Fibroblast of skin of abdomen (primary cell): ENCODE measurements at regions not wholly inside any gene's neighbourhood (a gene's known extent, or its start where the extent isn't known, plus 50 kb on each side); places are given as distances from the start of the nearest gene placed in this dataset.

Source experiments
- DNase-seq: peaks from one replicate; pipeline ENCODE4 v3.0.0-alpha.2; 2013

GRCh38 chrX:140848800-140849199 lies 139.2 kb downstream of the LINC00632 start:
- DNase-seq, result no peak

- DNase-seq, result no peak
Measured at GRCh38 chrX:140860718-140861117, 141.7 kb upstream of the SPANXB1 start.

- no peak for DNase-seq
Measured at GRCh38 chrX:140866446-140866845, 135.9 kb upstream of the SPANXB1 start.

GRCh38 chrX:140912606-140913005 lies 89.8 kb upstream of the SPANXB1 start:
- no peak for DNase-seq

- no peak for DNase-seq
Measured at GRCh38 chrX:140913802-140914501, 88.4 kb upstream of the SPANXB1 start.

GRCh38 chrX:140916872-140917271 lies 85.5 kb upstream of the SPANXB1 start:
- DNase-seq, result no peak

- DNase-seq, result no peak
Measured at GRCh38 chrX:140917354-140918115, 84.9 kb upstream of the SPANXB1 start.

GRCh38 chrX:140918398-140919038 lies 83.9 kb upstream of the SPANXB1 start:
- DNase-seq, result peak; percentile 56

GRCh38 chrX:140920416-140920815 lies 82.0 kb upstream of the SPANXB1 start:
- DNase-seq, result no peak

GRCh38 chrX:140923118-140923517 lies 79.3 kb upstream of the SPANXB1 start:
- no peak for DNase-seq

- no peak for DNase-seq
Measured at GRCh38 chrX:140928739-140929138, 73.7 kb upstream of the SPANXB1 start.

- DNase-seq, result no peak
Measured at GRCh38 chrX:140933016-140933415, 69.4 kb upstream of the SPANXB1 start.

GRCh38 chrX:140933874-140934655 lies 68.3 kb upstream of the SPANXB1 start:
- DNase-seq, result no peak

GRCh38 chrX:140943513-140943912 lies 58.9 kb upstream of the SPANXB1 start:
- DNase-seq, result no peak

- no peak for DNase-seq
Measured at GRCh38 chrX:140944710-140945109, 57.7 kb upstream of the SPANXB1 start.

- no peak for DNase-seq
Measured at GRCh38 chrX:140948827-140949226, 53.6 kb upstream of the SPANXB1 start.

- no peak for DNase-seq
Measured at GRCh38 chrX:140949233-140949632, 53.2 kb upstream of the SPANXB1 start.
